Panc1 (cell line): ENCODE measurements at regions not wholly inside any gene's neighbourhood (a gene's known extent, or its start where the extent isn't known, plus 50 kb on each side); places are given as distances from the start of the nearest gene placed in this dataset.

Experiments
- POLR2AphosphoS5 ChIP-seq: IDR thresholded peaks from 2 replicates; pipeline ENCODE4 v1.6.1; 2012; ENCODE audit warnings: mild to moderate bottlenecking, low read depth, low read length, moderate library complexity
- SIN3A ChIP-seq: IDR thresholded peaks from 2 replicates; pipeline ENCODE4 v1.6.1; 2012; ENCODE audit warnings: low read depth, mild to moderate bottlenecking, low read length, moderate library complexity, borderline replicate concordance; ENCODE audit not compliant: insufficient read depth
- TCF7L2 ChIP-seq: IDR thresholded peaks from 2 replicates; pipeline ENCODE4 v1.6.1; 2011; ENCODE audit warnings: mild to moderate bottlenecking, low read depth, low read length, inconsistent platforms
- TF ChIP-seq, protein P1 (sequence below): fragments of 450-650 bp; IDR thresholded peaks from 2 replicates; pipeline ENCODE4 v1.5.1; 2017; ENCODE audit warnings: mild to moderate bottlenecking
- TF ChIP-seq, protein P2 (sequence below), 2 experiments: IDR thresholded peaks; 2 replicates each; pipeline ENCODE4 v1.6.1; 2011 to 2012; ENCODE audit warnings: low read depth in 2 of 2, control low read depth in 1 of 2, low read length in 1 of 2, mild to moderate bottlenecking in 1 of 2, moderate library complexity in 1 of 2; ENCODE audit not compliant: insufficient read depth in 1 of 2

- TF ChIP-seq, protein P1, sequence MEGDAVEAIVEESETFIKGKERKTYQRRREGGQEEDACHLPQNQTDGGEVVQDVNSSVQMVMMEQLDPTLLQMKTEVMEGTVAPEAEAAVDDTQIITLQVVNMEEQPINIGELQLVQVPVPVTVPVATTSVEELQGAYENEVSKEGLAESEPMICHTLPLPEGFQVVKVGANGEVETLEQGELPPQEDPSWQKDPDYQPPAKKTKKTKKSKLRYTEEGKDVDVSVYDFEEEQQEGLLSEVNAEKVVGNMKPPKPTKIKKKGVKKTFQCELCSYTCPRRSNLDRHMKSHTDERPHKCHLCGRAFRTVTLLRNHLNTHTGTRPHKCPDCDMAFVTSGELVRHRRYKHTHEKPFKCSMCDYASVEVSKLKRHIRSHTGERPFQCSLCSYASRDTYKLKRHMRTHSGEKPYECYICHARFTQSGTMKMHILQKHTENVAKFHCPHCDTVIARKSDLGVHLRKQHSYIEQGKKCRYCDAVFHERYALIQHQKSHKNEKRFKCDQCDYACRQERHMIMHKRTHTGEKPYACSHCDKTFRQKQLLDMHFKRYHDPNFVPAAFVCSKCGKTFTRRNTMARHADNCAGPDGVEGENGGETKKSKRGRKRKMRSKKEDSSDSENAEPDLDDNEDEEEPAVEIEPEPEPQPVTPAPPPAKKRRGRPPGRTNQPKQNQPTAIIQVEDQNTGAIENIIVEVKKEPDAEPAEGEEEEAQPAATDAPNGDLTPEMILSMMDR, result no peak
- TF ChIP-seq POLR2AphosphoS5 (no peak), SIN3A (no peak), TCF7L2 (no peak)
- TF ChIP-seq, protein P2, sequence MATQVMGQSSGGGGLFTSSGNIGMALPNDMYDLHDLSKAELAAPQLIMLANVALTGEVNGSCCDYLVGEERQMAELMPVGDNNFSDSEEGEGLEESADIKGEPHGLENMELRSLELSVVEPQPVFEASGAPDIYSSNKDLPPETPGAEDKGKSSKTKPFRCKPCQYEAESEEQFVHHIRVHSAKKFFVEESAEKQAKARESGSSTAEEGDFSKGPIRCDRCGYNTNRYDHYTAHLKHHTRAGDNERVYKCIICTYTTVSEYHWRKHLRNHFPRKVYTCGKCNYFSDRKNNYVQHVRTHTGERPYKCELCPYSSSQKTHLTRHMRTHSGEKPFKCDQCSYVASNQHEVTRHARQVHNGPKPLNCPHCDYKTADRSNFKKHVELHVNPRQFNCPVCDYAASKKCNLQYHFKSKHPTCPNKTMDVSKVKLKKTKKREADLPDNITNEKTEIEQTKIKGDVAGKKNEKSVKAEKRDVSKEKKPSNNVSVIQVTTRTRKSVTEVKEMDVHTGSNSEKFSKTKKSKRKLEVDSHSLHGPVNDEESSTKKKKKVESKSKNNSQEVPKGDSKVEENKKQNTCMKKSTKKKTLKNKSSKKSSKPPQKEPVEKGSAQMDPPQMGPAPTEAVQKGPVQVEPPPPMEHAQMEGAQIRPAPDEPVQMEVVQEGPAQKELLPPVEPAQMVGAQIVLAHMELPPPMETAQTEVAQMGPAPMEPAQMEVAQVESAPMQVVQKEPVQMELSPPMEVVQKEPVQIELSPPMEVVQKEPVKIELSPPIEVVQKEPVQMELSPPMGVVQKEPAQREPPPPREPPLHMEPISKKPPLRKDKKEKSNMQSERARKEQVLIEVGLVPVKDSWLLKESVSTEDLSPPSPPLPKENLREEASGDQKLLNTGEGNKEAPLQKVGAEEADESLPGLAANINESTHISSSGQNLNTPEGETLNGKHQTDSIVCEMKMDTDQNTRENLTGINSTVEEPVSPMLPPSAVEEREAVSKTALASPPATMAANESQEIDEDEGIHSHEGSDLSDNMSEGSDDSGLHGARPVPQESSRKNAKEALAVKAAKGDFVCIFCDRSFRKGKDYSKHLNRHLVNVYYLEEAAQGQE (IDR thresholded peaks at IDR 0.05; ENCODE audit: insufficient read depth in 1 of 2, low read depth in 2 of 2, low read length in 1 of 2), result no peak
Measured at GRCh38 chr3:163708428-163708827, 1369.9 kb downstream of the SI start.
